ENCODE measurements at regions not wholly inside any gene's neighbourhood (a gene's known extent, or its start where the extent isn't known, plus 50 kb on each side); places are given as distances from the start of the nearest gene placed in this dataset.
"Not testable (repeated sequence)": the region's sequence is repeated elsewhere in the genome, so short reads cannot be mapped to it uniquely, and the experiment has no call there.

- Histone ChIP-seq H3K4me3 (ENCODE audit: low read depth, low read length) (no peak overlapping the region), H3K27ac (no peak overlapping the region), H3K36me3 (replicated peaks) (no peaks in the 10 kb centered on the region), H3K27me3 (replicated peaks) (peaks cover 6% of the 10 kb centered on the region)
- TF ChIP-seq CTCF (IDR thresholded peaks at IDR 0.05; ENCODE audit: low read depth, low read length, missing control alignments) = no peak
- in situ Hi-C loops (cut with HindIII; ENCODE audit: low pct_ligation_motif_present, low sequenced_read_pairs) = no loop called here
- no peak for DNase-seq
Measured at GRCh38 chr10:78441694-78442093, 408.0 kb downstream of the RPS24 start.

GRCh38 chr10:78442836-78443550 lies 409.3 kb downstream of the RPS24 start:
- Histone ChIP-seq H3K36me3 (replicated peaks) (no peaks in the 10 kb centered on the region), H3K27ac (no peak overlapping the region), H3K27me3 (replicated peaks) (peaks cover 7% of the 10 kb centered on the region), H3K4me3 (ENCODE audit: low read depth, low read length) (no peak overlapping the region)
- DNase-seq = no peak
- in situ Hi-C loops (cut with HindIII; ENCODE audit: low pct_ligation_motif_present, low sequenced_read_pairs) = no loop called here
- no peak for TF ChIP-seq CTCF (IDR thresholded peaks at IDR 0.05; ENCODE audit: low read depth, low read length, missing control alignments)

- DNase-seq = no peak
- H3K4me3 ChIP-seq (ENCODE audit: low read depth, low read length) = no peak overlapping the region
- no peak for TF ChIP-seq CTCF (IDR thresholded peaks at IDR 0.05; ENCODE audit: low read depth, low read length, missing control alignments)
- H3K27ac ChIP-seq = no peak overlapping the region
- in situ Hi-C loops (cut with HindIII; ENCODE audit: low pct_ligation_motif_present, low sequenced_read_pairs) = no loop called here
- no peaks in the 10 kb centered on the region for H3K36me3 ChIP-seq (replicated peaks)
- H3K27me3 ChIP-seq (replicated peaks) = peaks cover 12% of the 10 kb centered on the region
Measured at GRCh38 chr10:78443900-78444571, 410.4 kb downstream of the RPS24 start.

- H3K4me3 ChIP-seq (ENCODE audit: low read depth, low read length); in situ Hi-C loops (cut with HindIII; ENCODE audit: low pct_ligation_motif_present, low sequenced_read_pairs); H3K36me3 ChIP-seq (replicated peaks); DNase-seq; H3K27ac ChIP-seq: not testable (repeated sequence)
- H3K27me3 ChIP-seq (replicated peaks) = peaks cover 17% of the 10 kb centered on the region
Measured at GRCh38 chr10:78444741-78445140, 411.1 kb downstream of the RPS24 start.

GRCh38 chr10:78445308-78445707 lies 411.6 kb downstream of the RPS24 start:
- Histone ChIP-seq H3K36me3 (replicated peaks) (no peaks in the 10 kb centered on the region), H3K27me3 (replicated peaks) (peaks cover 20% of the 10 kb centered on the region), H3K27ac (no peak overlapping the region), H3K4me3 (ENCODE audit: low read depth, low read length) (no peak overlapping the region)
- no peak for DNase-seq
- in situ Hi-C loops (cut with HindIII; ENCODE audit: low pct_ligation_motif_present, low sequenced_read_pairs) = no loop called here
- no peak for TF ChIP-seq CTCF (IDR thresholded peaks at IDR 0.05; ENCODE audit: low read depth, low read length, missing control alignments)

GRCh38 chr10:78448470-78448869 lies 414.8 kb downstream of the RPS24 start:
- no peaks in the 10 kb centered on the region for H3K36me3 ChIP-seq (replicated peaks)
- TF ChIP-seq CTCF (IDR thresholded peaks at IDR 0.05; ENCODE audit: low read depth, low read length, missing control alignments) = no peak
- H3K4me3 ChIP-seq (ENCODE audit: low read depth, low read length) = no peak overlapping the region
- DNase-seq = no peak
- in situ Hi-C loops (cut with HindIII; ENCODE audit: low pct_ligation_motif_present, low sequenced_read_pairs) = no loop called here
- H3K27me3 ChIP-seq (replicated peaks) = peaks cover 35% of the 10 kb centered on the region
- no peak overlapping the region for H3K27ac ChIP-seq

All from brain microvascular endothelial cell (primary cell).